ENCODE measurements at regions not wholly inside any gene's neighbourhood (a gene's known extent, or its start where the extent isn't known, plus 50 kb on each side); places are given as distances from the start of the nearest gene placed in this dataset.
"Not testable (repeated sequence)": the region's sequence is repeated elsewhere in the genome, so short reads cannot be mapped to it uniquely, and the experiment has no call there.

GRCh38 chr4:103998756-103999155 lies 279.0 kb upstream of the TACR3 start:
- no peak for DNase-seq (ENCODE audit: low read depth in 2 of 2)

- peak; percentile 28 to 33 for DNase-seq (ENCODE audit: low read depth in 2 of 2)
Observed at GRCh38 chr4:103996637-103997036, 276.9 kb upstream of the TACR3 start.

- DNase-seq (ENCODE audit: low read depth in 2 of 2) = no peak
Observed at GRCh38 chr4:103996064-103996463, 276.3 kb upstream of the TACR3 start.

GRCh38 chr4:103994059-103994458 lies 274.3 kb upstream of the TACR3 start:
- DNase-seq (ENCODE audit: low read depth in 2 of 2) = no peak

GRCh38 chr4:103982454-103982853 lies 262.7 kb upstream of the TACR3 start:
- no peak for DNase-seq (ENCODE audit: low read depth in 2 of 2)

GRCh38 chr4:103948244-103949018 lies 228.6 kb upstream of the TACR3 start:
- DNase-seq (ENCODE audit: low read depth in 2 of 2) = no peak

- DNase-seq (ENCODE audit: low read depth in 2 of 2) = no peak
Observed at GRCh38 chr4:103947617-103948016, 227.8 kb upstream of the TACR3 start.

GRCh38 chr4:103946621-103947268 lies 227.0 kb upstream of the TACR3 start:
- not testable (repeated sequence) for DNase-seq (ENCODE audit: low read depth in 2 of 2)

GRCh38 chr4:103938488-103938887 lies 218.7 kb upstream of the TACR3 start:
- no peak for DNase-seq (ENCODE audit: low read depth in 2 of 2)

- DNase-seq (ENCODE audit: low read depth in 2 of 2) = no peak
Observed at GRCh38 chr4:103936653-103937145, 216.9 kb upstream of the TACR3 start.

GRCh38 chr4:103934178-103934789 lies 214.5 kb upstream of the TACR3 start:
- DNase-seq (ENCODE audit: low read depth in 2 of 2) = peak; percentile 1 to 8

GRCh38 chr4:103928370-103928769 lies 208.6 kb upstream of the TACR3 start:
- DNase-seq (ENCODE audit: low read depth in 2 of 2) = no peak

GRCh38 chr4:103923551-103923950 lies 203.8 kb upstream of the TACR3 start:
- DNase-seq (ENCODE audit: low read depth in 2 of 2) = no peak

- no peak for DNase-seq (ENCODE audit: low read depth in 2 of 2)
Observed at GRCh38 chr4:103918214-103918613, 198.4 kb upstream of the TACR3 start.

GRCh38 chr4:103915224-103915869 lies 195.6 kb upstream of the TACR3 start:
- DNase-seq (ENCODE audit: low read depth in 2 of 2) = peak in 1 of 2 experiments; percentile 10

- no peak for DNase-seq (ENCODE audit: low read depth in 2 of 2)
Observed at GRCh38 chr4:103907414-103907813, 187.6 kb upstream of the TACR3 start.

- DNase-seq (ENCODE audit: low read depth in 2 of 2) = peak; percentile 48 to 61
Observed at GRCh38 chr4:103904123-103904522, 184.3 kb upstream of the TACR3 start.

GRCh38 chr4:103902730-103903129 lies 182.9 kb upstream of the TACR3 start:
- DNase-seq (ENCODE audit: low read depth in 2 of 2) = no peak

GRCh38 chr4:103895876-103896465 lies 176.2 kb upstream of the TACR3 start:
- no peak for DNase-seq (ENCODE audit: low read depth in 2 of 2)

GRCh38 chr4:103892586-103892985 lies 172.8 kb upstream of the TACR3 start:
- peak in 1 of 2 experiments; percentile 17 for DNase-seq (ENCODE audit: low read depth in 2 of 2)

GRCh38 chr4:103887191-103887590 lies 167.4 kb upstream of the TACR3 start:
- peak; percentile 20 to 29 for DNase-seq (ENCODE audit: low read depth in 2 of 2)

- DNase-seq (ENCODE audit: low read depth in 2 of 2) = no peak
Observed at GRCh38 chr4:103885152-103885551, 165.4 kb upstream of the TACR3 start.
